ENCODE measurements at regions not wholly inside any gene's neighbourhood (a gene's known extent, or its start where the extent isn't known, plus 50 kb on each side); places are given as distances from the start of the nearest gene placed in this dataset.

DNA sequence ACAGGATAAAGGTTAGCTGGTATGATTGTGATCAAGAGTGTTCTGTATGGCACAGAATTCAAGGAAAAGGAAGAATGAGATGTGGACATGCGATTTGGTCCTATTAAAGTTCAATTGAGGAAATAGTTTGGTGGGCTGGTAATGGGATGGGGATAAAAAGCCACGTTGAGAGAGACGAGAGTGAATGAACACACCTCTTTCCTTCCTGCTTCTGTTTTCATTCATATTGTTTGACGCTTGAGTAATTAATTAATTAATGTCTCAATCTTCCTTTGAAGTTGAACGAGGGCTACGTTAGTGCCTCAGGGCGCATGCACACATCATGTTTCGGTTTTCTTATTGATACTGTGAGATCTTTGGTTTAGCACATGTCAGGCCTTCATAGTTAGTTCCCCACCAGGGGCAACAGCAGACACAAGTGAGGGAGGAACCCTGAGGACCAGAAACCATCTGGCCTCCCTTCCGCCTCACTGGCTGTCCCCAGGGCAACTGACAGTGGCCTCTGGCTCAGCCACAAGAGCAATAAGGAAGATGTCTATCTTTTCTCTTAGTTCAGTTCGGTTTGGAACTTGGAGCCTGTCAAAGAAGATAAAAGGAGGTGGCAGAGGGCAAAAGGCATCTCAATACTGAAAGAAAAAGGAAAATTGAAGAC lies 116.0 kb downstream of the LIPG start (continued):
- no peak for TF ChIP-seq REST (IDR thresholded peaks at IDR 0.05)
- no peak for TF ChIP-seq YY1 (IDR thresholded peaks at IDR 0.05)
- TF ChIP-seq ATF3 (IDR thresholded peaks at IDR 0.05): no peak
- no peak for TF ChIP-seq SP1 (IDR thresholded peaks at IDR 0.05)
- TF ChIP-seq GABPA (IDR thresholded peaks at IDR 0.05 in 1 of 2, conservative IDR thresholded peaks at IDR 0.05 in 1 of 2): no peak
- TF ChIP-seq HNF4A (conservative IDR thresholded peaks at IDR 0.05): no peak

- no peak overlapping the region for H3K9ac ChIP-seq (ENCODE audit: low read depth in 1 of 2, low read length in 2 of 2)
- peaks cover 4 to 14% (median 6%) of the 10 kb centered on the region in 4 donors for H3K4me1 ChIP-seq (ENCODE audit: control insufficient read depth in 4 of 4, insufficient read depth in 4 of 4, low read length in 3 of 4)
- no peaks in the 10 kb centered on the region for H3K36me3 ChIP-seq (ENCODE audit: control insufficient read depth in 4 of 4, insufficient read depth in 3 of 4, low read depth in 1 of 4, low read length in 3 of 4)
- H3K27ac ChIP-seq (ENCODE audit: low read depth in 1 of 2, low read length in 2 of 2): no peak overlapping the region
- no peaks in the 10 kb centered on the region for H3K9me3 ChIP-seq (ENCODE audit: control insufficient read depth in 4 of 4, low read length in 3 of 4)
- no peaks in the 10 kb centered on the region for H3K27me3 ChIP-seq (ENCODE audit: control insufficient read depth in 4 of 4, insufficient read depth in 4 of 4, low read length in 3 of 4)
- TF ChIP-seq ATF3 (IDR thresholded peaks at IDR 0.05): no peak
- no peak for TF ChIP-seq YY1 (IDR thresholded peaks at IDR 0.05)
- no peak for TF ChIP-seq TAF1 (conservative IDR thresholded peaks at IDR 0.05)
- no peak for TF ChIP-seq FOXA1 (IDR thresholded peaks at IDR 0.05)
- TF ChIP-seq, protein P1, sequence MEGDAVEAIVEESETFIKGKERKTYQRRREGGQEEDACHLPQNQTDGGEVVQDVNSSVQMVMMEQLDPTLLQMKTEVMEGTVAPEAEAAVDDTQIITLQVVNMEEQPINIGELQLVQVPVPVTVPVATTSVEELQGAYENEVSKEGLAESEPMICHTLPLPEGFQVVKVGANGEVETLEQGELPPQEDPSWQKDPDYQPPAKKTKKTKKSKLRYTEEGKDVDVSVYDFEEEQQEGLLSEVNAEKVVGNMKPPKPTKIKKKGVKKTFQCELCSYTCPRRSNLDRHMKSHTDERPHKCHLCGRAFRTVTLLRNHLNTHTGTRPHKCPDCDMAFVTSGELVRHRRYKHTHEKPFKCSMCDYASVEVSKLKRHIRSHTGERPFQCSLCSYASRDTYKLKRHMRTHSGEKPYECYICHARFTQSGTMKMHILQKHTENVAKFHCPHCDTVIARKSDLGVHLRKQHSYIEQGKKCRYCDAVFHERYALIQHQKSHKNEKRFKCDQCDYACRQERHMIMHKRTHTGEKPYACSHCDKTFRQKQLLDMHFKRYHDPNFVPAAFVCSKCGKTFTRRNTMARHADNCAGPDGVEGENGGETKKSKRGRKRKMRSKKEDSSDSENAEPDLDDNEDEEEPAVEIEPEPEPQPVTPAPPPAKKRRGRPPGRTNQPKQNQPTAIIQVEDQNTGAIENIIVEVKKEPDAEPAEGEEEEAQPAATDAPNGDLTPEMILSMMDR (IDR thresholded peaks at IDR 0.05; ENCODE audit: low read depth, low read length, missing input control): no peak
- TF ChIP-seq REST (IDR thresholded peaks at IDR 0.05): no peak
- no peak for TF ChIP-seq GABPA (IDR thresholded peaks at IDR 0.05 in 1 of 2, conservative IDR thresholded peaks at IDR 0.05 in 1 of 2)
- TF ChIP-seq FOXA2 (IDR thresholded peaks at IDR 0.05): no peak
- no peak for TF ChIP-seq HNF4A (conservative IDR thresholded peaks at IDR 0.05)
- H3K4me3 ChIP-seq (ENCODE audit: low read depth in 1 of 3, low read length in 3 of 3): no peak overlapping the region
- no peak for DNase-seq (ENCODE audit: low spot score)
- WGBS: 90% methylated on average over 4 of the region's 4 CpGs
Measured at GRCh38 chr18:49677081-49677480, 115.2 kb downstream of the LIPG start.
